ENCODE measurements at regions not wholly inside any gene's neighbourhood (a gene's known extent, or its start where the extent isn't known, plus 50 kb on each side); places are given as distances from the start of the nearest gene placed in this dataset.
A peak's percentile ranks its signal among the peaks of the same experiment; 100 is the strongest.

GRCh38 chr2:35416391-35417140 lies 939.0 kb upstream of the CRIM1 start:
- DNase-seq: no peak

GRCh38 chr2:35415942-35416341 lies 939.6 kb upstream of the CRIM1 start:
- no peak for DNase-seq

GRCh38 chr2:35415282-35415681 lies 940.3 kb upstream of the CRIM1 start:
- DNase-seq: no peak

GRCh38 chr2:35410431-35411061 lies 945.0 kb upstream of the CRIM1 start:
- DNase-seq: peak; percentile 23

GRCh38 chr2:35409762-35410161 lies 945.8 kb upstream of the CRIM1 start:
- no peak for DNase-seq

GRCh38 chr2:35408320-35408719 lies 947.3 kb upstream of the CRIM1 start:
- no peak for DNase-seq

GRCh38 chr2:35391736-35392442 lies 963.7 kb upstream of the CRIM1 start:
- DNase-seq: no peak

- DNase-seq: no peak
Measured at GRCh38 chr2:35378791-35379190, 976.8 kb upstream of the CRIM1 start.

GRCh38 chr2:35374845-35375244 lies 980.7 kb upstream of the CRIM1 start:
- DNase-seq: no peak

GRCh38 chr2:35365859-35366258 lies 989.7 kb upstream of the CRIM1 start:
- no peak for DNase-seq

- no peak for DNase-seq
Measured at GRCh38 chr2:35356332-35356731, 999.2 kb upstream of the CRIM1 start.

GRCh38 chr2:35355056-35355455 lies 1000.5 kb upstream of the CRIM1 start:
- DNase-seq: no peak

- no peak for DNase-seq
Measured at GRCh38 chr2:35347561-35347960, 1008.0 kb upstream of the CRIM1 start.

- no peak for DNase-seq
Measured at GRCh38 chr2:35343135-35343534, 1012.4 kb upstream of the CRIM1 start.

GRCh38 chr2:35339211-35339610 lies 1016.4 kb upstream of the CRIM1 start:
- DNase-seq: no peak

- no peak for DNase-seq
Measured at GRCh38 chr2:35337922-35338321, 1017.7 kb upstream of the CRIM1 start.

- DNase-seq: no peak
Measured at GRCh38 chr2:35314049-35314448, 1041.5 kb upstream of the CRIM1 start.

- no peak for DNase-seq
Measured at GRCh38 chr2:35301369-35301768, 1054.2 kb upstream of the CRIM1 start.

GRCh38 chr2:35298493-35298892 lies 1057.1 kb upstream of the CRIM1 start:
- no peak for DNase-seq

- DNase-seq: no peak
Measured at GRCh38 chr2:35297403-35297802, 1058.2 kb upstream of the CRIM1 start.

GRCh38 chr2:35294636-35295263 lies 1060.8 kb upstream of the CRIM1 start:
- no peak for DNase-seq

GRCh38 chr2:35293261-35293660 lies 1062.3 kb upstream of the CRIM1 start:
- no peak for DNase-seq

GRCh38 chr2:35292199-35292598 lies 1063.4 kb upstream of the CRIM1 start:
- DNase-seq: no peak

GRCh38 chr2:35281702-35282101 lies 1073.9 kb upstream of the CRIM1 start:
- DNase-seq: no peak

Measured in CD4-positive, alpha-beta T cell treated with Interleukin-10 for 1 hour (primary cell).